HL-60 (cell line): ENCODE measurements at regions not wholly inside any gene's neighbourhood (a gene's known extent, or its start where the extent isn't known, plus 50 kb on each side); places are given as distances from the start of the nearest gene placed in this dataset.

Source experiments
- DNase-seq, 2 experiments: peaks; one replicate each; pipeline ENCODE4 v3.0.0-alpha.2; 2010 to 2020; ENCODE audit warnings: low read depth in 1 of 2, low spot score in 1 of 2
- H3K27ac ChIP-seq: fragments of 250-450 bp; sonication (Bioruptor Pico); replicated peaks from 2 replicates; pipeline ENCODE4 v1.5.1; 2020; ENCODE audit warnings: mild to moderate bottlenecking, moderate library complexity
- H3K27me3 ChIP-seq: fragments of 250-450 bp; sonication (Bioruptor Pico); 2 replicates; pipeline ENCODE4 v1.5.1; 2021; ENCODE audit warnings: mild to moderate bottlenecking, moderate library complexity; ENCODE audit not compliant: insufficient read depth, poor library complexity, severe bottlenecking
- H3K4me3 ChIP-seq: replicated peaks from 2 replicates; pipeline ENCODE4 v1.5.1; 2011; ENCODE audit warnings: mild to moderate bottlenecking, control low read depth, low read length; ENCODE audit not compliant: insufficient read depth
- GABPA ChIP-seq: IDR thresholded peaks from 2 replicates; pipeline ENCODE4 v1.6.1; 2012; ENCODE audit warnings: low read depth
- POLR2AphosphoS5 ChIP-seq: IDR thresholded peaks from 2 replicates; pipeline ENCODE4 v1.6.1; 2012; ENCODE audit warnings: low read depth
- SPI1 ChIP-seq: IDR thresholded peaks from 2 replicates; pipeline ENCODE4 v1.6.1; 2012; ENCODE audit warnings: low read depth, mild to moderate bottlenecking, borderline replicate concordance
- TF ChIP-seq, protein P1 (sequence below): IDR thresholded peaks from one replicate; pipeline ENCODE4 v1.5.1; 2011; ENCODE audit warnings: low read length, control low read depth, inconsistent platforms; ENCODE audit not compliant: insufficient read depth
- TF ChIP-seq, protein P2 (sequence below): IDR thresholded peaks from 2 replicates; pipeline ENCODE4 v1.6.1; 2012; ENCODE audit warnings: low read depth; ENCODE audit not compliant: insufficient replicate concordance

DNA sequence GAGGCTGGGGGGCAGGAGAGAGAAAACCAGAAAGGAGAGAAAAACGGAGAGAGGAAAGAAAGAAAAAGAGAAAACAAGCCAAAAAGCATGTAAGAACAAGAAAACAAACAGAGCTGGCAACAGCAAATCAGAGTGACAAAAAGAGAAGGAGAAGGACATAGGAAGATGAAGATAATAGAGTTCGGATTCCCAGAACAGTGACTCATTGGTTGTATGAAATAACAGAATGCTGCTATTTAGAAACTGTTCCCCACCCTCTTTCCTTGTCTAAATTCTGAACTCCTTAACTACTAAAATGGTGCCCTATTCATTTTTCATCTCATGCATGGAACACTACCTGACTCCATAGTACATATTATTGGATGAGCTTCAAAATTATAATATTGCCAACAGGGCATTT, 317.4 kb downstream of the C11orf87 start:
- Histone ChIP-seq H3K27ac (no peak overlapping the region), H3K27me3 (no peaks in the 10 kb centered on the region), H3K4me3 (no peak overlapping the region)
- no peak for DNase-seq
- TF ChIP-seq, protein P1, sequence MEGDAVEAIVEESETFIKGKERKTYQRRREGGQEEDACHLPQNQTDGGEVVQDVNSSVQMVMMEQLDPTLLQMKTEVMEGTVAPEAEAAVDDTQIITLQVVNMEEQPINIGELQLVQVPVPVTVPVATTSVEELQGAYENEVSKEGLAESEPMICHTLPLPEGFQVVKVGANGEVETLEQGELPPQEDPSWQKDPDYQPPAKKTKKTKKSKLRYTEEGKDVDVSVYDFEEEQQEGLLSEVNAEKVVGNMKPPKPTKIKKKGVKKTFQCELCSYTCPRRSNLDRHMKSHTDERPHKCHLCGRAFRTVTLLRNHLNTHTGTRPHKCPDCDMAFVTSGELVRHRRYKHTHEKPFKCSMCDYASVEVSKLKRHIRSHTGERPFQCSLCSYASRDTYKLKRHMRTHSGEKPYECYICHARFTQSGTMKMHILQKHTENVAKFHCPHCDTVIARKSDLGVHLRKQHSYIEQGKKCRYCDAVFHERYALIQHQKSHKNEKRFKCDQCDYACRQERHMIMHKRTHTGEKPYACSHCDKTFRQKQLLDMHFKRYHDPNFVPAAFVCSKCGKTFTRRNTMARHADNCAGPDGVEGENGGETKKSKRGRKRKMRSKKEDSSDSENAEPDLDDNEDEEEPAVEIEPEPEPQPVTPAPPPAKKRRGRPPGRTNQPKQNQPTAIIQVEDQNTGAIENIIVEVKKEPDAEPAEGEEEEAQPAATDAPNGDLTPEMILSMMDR = no peak
- TF ChIP-seq SPI1 (no peak), POLR2AphosphoS5 (no peak), GABPA (no peak)
- TF ChIP-seq, protein P2, sequence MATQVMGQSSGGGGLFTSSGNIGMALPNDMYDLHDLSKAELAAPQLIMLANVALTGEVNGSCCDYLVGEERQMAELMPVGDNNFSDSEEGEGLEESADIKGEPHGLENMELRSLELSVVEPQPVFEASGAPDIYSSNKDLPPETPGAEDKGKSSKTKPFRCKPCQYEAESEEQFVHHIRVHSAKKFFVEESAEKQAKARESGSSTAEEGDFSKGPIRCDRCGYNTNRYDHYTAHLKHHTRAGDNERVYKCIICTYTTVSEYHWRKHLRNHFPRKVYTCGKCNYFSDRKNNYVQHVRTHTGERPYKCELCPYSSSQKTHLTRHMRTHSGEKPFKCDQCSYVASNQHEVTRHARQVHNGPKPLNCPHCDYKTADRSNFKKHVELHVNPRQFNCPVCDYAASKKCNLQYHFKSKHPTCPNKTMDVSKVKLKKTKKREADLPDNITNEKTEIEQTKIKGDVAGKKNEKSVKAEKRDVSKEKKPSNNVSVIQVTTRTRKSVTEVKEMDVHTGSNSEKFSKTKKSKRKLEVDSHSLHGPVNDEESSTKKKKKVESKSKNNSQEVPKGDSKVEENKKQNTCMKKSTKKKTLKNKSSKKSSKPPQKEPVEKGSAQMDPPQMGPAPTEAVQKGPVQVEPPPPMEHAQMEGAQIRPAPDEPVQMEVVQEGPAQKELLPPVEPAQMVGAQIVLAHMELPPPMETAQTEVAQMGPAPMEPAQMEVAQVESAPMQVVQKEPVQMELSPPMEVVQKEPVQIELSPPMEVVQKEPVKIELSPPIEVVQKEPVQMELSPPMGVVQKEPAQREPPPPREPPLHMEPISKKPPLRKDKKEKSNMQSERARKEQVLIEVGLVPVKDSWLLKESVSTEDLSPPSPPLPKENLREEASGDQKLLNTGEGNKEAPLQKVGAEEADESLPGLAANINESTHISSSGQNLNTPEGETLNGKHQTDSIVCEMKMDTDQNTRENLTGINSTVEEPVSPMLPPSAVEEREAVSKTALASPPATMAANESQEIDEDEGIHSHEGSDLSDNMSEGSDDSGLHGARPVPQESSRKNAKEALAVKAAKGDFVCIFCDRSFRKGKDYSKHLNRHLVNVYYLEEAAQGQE = no peak

DNA sequence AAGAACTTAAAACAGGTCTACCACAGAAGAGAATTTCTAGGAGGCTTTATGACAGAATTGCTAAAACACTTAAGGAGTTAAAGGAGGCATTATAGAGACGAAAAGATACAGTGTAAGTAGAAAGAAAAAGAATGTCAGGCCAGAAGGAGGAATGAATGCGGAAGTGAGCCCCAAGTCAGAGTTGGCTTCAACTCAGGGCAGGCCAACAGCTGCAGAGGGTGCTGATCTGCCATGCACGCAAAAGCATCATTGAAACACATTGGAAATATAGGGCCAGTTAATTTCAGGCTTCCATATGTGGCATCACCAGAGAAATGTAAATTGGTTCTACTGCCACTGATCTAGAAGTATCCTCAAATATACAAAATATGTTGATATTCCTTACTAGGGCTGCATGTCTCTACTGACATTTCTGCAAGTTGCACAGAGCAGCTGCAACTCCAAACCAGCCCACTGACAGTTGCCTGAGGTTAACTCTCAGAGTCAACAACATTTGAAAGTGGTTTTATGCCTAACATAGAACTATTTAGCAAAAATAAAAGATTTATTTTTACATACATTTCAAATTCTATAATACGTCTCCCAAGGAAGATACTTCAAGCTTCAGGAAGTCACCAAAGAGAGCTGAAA, 324.1 kb downstream of the C11orf87 start:
- TF ChIP-seq POLR2AphosphoS5 = no peak
- TF ChIP-seq, protein P2 = no peak
- no peak for TF ChIP-seq SPI1
- TF ChIP-seq, protein P1 = no peak
- no peak for TF ChIP-seq GABPA

DNA sequence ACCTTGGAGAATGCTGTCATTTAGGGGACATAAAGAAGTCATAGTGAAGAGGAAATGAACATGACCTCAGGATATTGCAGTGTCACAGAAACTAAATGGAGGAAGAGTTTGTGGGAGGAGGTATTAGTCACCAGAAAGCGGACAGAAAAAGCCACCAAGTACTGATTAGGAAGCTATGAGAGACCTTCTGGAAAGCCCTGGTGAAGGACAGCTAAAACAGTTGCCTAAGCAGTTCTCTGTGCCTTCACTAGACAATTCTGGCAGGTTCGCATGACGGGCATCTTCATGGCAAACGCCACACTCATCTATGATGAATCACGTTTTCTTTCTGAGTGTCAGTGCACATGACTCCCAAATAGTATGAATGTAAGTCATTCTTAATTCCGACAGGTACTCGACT, 325.8 kb downstream of the C11orf87 start:
- Histone ChIP-seq H3K27ac (no peak overlapping the region), H3K27me3 (no peaks in the 10 kb centered on the region), H3K4me3 (no peak overlapping the region)
- DNase-seq = peak; percentile 43 to 61
- TF ChIP-seq, protein P2 = no peak
- TF ChIP-seq, protein P1 = no peak
- TF ChIP-seq SPI1 = no peak; the same call in 1 of the 2 replicates
- no peak for TF ChIP-seq GABPA
- TF ChIP-seq POLR2AphosphoS5 = no peak

More for the DNA sequence above, 324.1 kb downstream of the C11orf87 start:
- Histone ChIP-seq H3K27ac (no peak overlapping the region), H3K4me3 (no peak overlapping the region), H3K27me3 (no peaks in the 10 kb centered on the region)
- no peak for DNase-seq
